ENCODE measurements at regions not wholly inside any gene's neighbourhood (a gene's known extent, or its start where the extent isn't known, plus 50 kb on each side); places are given as distances from the start of the nearest gene placed in this dataset.
A peak's percentile ranks its signal among the peaks of the same experiment; 100 is the strongest.

DNA sequence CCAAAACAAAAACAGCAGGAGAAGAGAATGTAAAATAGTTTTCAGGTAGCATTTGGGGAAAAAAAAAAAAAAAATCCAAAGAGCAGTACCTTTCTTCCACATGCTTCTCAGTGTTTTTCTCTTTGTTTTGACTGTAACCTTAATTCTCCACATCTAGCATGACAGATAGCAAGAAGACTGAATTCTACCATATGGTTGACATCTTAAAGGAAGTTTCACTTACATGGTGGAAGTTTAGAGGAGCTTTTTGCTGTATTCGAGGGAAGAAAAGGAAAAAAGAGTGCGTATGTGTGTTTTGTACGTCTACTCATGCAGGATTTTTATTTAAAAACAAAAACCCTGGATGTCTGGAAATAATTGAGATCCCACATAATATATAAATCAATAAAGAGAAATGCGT, 604.8 kb downstream of the CCDC171 start:
- no peak for DNase-seq (ENCODE audit: low read depth)

DNA sequence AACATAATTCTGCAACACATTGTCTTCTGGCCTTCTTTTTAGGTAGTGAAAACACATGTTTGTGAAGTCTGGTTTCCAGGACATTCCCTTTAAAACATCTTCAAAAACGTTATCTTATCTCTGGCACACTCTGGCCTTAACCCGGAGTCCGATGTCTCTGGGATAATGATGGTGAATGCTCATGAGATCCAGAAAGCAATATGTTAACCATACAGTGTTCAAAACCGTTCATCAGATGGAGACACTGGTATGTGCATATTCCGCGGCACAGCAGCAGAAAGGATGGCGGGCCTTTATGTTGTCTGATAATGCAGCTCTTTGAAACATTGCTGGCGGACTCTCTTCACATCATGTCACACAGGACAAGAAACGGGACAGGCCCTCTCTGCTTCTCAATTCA, 605.2 kb downstream of the CCDC171 start:
- DNase-seq (ENCODE audit: low read depth): no peak

DNA sequence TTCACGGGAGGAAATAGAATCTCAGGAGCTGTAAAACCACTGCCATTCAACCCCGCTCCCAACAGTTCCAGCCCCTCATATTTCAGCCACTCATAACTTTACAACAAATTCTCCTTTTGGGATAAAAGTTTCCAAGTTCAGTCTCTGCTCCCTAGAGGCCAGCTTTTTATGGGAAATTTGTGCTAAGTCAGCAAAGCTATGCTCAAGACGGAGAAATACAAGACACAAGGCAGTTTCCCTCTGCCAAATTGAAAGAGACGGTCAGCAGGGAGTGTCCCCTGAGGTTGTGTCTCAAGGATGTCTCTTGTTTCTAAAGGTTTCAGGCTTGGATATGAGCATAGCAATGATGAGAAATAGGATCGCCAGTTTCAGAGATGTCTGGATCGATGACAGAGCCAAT, 608.6 kb downstream of the CCDC171 start:
- no peak for DNase-seq (ENCODE audit: low read depth)

GRCh38 chr9:16170119-16170518, 617.3 kb downstream of the CCDC171 start:
- DNase-seq (ENCODE audit: low read depth): no peak

GRCh38 chr9:16171911-16172310, 619.1 kb downstream of the CCDC171 start:
- DNase-seq (ENCODE audit: low read depth): no peak

DNA sequence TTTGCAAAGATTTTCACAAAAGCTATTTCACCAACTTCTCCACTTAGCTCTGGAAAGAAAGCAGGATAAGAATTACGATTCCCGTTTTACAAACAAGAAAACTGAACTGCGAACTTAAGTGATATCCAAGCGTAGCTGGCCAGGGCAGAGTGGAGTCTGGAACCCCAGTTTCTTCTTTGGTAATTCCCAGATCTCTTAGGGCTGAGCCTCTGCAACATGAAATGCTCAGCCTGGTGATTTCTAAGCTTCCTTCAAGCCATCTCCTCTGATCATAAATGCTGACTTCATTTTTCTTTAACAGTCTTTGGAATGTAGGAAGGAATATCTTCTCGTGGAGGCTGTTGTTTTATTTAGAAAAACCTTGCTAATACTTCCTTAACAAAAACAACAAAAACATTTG, 620.0 kb downstream of the CCDC171 start:
- no peak for DNase-seq (ENCODE audit: low read depth)

GRCh38 chr9:16174915-16175314, 622.1 kb downstream of the CCDC171 start:
- no peak for DNase-seq (ENCODE audit: low read depth)

DNA sequence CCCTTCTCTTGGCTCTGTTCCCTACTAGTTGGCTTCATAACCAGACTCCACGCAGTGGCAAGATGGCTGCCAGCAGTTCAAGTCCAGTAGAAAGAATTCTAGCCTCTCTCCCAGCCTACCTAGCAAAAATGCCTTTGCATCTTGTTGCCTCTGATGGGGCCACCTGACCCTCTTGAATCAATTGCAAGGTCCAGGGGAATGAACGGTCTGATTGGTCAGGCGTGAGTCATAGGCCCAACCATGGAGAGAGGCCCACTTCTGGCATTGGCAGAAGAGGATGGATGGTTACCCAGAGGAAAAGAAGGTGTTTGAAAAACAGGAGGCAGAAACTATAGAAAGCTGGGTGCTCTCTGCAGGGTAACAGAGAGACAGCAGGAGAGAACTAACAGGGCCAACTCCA, 622.6 kb downstream of the CCDC171 start:
- DNase-seq (ENCODE audit: low read depth): no peak

DNA sequence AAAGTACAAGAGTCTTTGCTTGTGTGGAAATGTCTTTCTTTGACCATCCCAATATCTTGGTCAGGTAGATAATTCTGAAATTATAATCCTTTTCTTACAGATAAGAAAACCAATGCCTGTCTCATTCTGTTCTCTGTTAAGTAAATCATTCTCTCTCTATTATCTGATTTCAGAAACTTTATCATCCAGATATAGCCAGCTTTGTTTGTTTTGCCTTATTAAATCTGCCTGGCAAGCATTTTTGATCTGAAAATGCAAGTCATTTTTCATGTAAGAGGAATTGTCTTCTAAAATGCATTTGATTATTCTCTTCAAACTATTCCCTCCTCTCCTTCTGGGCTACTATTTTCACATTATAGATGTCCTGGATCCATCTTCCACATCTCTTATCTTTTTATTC, 625.5 kb downstream of the CCDC171 start:
- DNase-seq (ENCODE audit: low read depth): no peak

GRCh38 chr9:16179566-16179965, 626.7 kb downstream of the CCDC171 start:
- DNase-seq (ENCODE audit: low read depth): no peak

DNA sequence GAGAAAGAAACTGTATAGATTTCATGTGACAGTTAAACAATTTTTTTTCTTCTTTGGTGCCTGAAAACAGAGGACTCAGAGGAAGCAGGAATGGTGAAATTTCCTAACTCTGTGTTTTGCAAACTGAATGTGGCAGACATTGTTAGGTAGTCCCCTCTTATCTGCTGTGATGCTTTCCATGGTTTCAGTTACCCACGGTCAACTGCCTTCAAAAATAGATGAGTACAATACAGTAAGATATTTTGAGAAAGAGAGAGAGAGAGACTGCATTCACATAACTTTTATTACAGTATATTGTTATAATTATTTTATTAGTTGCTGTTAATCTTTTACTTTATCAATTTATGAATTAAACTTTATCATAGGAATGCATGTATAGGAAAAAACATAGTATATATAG, 627.2 kb downstream of the CCDC171 start:
- DNase-seq (ENCODE audit: low read depth): no peak

GRCh38 chr9:16180546-16180945, 627.7 kb downstream of the CCDC171 start:
- DNase-seq (ENCODE audit: low read depth): no peak

DNA sequence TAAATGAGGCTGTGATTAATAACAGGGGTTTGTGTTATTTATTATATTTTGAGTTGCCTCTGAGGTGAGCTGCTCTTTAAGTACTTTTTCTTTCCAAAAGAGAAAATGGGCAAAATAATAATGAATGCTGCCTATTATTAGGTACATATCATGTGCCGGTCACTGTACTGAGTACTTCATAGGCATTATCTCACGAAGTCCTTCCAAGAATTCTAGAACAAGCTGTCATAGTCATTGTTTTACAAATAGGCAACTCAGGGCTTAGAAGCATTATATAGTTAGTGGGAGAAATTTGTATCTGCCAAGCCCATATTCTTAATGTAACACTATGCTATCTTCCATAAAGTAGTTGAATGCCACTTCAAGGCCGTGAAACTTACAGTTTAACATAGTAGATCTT, 628.7 kb downstream of the CCDC171 start:
- DNase-seq (ENCODE audit: low read depth): no peak

DNA sequence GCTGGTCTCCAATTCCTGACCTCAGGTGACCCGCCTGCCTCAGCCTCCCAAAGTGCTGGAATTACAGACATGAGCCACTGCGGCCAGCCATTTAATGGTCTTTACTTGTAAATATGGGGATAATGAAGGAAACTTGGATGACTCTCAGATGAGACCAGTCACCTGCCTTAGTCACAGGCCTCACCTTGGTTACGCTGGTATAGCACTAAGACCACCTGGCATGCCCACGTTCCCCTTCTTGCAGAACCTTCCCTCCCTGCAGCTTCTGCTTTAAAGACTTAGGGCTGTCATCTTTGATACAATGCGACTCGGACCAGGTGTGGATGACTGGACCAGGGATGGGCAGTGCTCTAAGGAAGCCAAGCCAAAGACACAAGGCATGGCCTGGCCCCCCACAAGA, 629.9 kb downstream of the CCDC171 start:
- DNase-seq (ENCODE audit: low read depth): no peak

GRCh38 chr9:16184964-16185646, 632.3 kb downstream of the CCDC171 start:
- DNase-seq (ENCODE audit: low read depth): no peak

DNA sequence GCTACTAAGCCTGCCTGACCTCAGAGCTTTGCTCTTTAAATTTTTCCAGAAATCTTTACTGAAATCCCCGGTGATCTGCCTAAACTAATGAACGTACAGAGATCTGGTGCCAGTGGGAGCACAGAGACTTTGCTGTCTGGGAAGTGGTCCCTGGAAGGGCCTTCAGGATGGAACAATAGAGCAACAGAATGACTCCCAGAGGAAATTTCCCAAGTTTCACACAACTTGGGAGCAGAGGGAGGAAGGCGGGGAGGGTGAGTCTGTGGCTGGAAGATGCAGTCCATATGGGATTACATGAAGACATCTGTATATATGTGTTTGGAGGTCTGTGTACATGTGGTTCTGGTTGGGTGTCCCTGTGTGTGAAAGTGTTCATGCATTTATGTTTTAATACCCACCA, 638.3 kb downstream of the CCDC171 start:
- DNase-seq (ENCODE audit: low read depth): no peak

DNA sequence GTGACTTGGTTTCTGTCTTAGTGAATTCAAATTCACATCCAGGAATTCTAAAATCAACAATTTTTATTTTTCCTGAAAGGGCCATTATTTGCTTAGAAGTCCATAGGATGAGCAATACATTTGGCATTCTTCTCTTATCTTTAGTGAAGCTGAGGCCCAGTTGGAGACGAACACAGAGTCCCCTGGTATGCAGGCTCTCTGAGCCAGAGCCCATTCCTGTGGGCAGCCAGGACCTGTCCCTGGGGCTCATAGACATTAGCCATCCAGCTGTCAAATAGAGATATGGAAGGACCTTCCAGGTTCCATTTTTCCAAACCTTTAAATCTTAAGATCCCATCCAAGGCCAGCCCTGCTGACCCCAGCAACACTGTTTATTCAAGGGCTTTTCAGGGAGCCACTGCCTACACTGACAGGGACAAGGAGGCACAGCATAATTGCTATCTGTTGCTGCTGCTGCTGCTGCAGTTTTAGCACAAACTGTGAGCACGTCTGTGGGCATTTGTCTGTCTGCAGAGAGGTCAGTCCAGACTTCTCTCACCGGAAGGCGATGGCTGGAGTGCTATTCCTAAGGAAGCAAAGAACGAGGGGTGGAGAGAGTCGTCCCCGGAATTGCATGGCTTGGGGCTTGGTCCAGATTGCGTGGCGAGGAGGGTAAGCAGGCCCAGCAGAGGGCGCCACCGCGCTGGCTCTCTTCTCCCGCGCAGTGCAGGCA, 639.0 kb downstream of the CCDC171 start:
- DNase-seq (ENCODE audit: low read depth): peak; percentile 57

DNA sequence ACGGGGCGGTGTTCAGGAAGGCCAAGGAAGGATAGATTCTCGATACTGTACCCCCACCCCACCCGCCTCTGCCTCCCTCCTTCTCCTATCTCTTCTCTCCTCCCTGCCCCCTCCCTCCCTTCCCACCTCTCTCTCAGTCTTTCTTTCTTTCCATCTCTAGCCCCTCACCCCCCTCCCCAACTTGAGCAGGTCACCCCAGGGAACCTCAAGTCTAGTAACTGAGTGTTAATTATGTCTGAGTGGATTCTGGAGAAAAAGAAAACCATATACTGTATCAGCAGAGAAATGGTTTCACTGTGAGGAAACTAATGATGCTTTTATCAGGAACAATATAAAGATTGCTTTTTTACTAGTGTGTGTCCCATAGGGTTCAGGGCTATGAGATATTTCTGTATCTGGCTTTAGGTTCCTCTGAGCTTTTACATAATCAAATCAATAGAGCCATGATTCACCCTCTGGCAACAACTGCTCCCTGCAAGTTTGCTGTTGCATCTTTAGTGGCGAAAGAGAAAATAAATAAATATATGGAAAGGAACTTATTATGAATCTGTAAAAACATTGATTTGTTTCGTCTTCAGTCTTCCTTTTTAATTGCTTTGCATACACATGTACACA, 639.7 kb downstream of the CCDC171 start:
- peak; percentile 25 for DNase-seq (ENCODE audit: low read depth)

- DNase-seq (ENCODE audit: low read depth): no peak
Measured at GRCh38 chr9:16193066-16193465, 640.2 kb downstream of the CCDC171 start.

DNA sequence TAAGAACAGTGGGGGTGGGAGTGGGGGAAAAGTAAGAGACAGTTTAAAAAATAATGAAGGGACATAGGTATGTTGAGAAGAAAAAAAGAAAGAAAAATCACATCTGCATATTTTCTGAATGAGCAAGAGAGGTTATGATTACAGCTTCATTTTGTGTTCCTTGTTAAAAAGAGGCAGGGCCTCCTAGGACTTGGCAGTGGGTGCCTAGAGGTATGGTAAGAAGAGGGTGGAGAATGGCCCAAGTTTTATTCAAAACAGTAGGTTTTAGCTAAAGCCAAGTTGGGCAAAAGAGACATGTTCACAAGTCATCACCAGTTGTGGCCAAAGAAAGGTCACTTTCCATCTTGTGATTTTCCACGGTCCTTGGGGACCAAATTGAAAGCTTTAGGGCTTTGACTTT, 643.4 kb downstream of the CCDC171 start:
- peak; percentile 27 for DNase-seq (ENCODE audit: low read depth)

- peak; percentile 60 for DNase-seq (ENCODE audit: low read depth)
Measured at GRCh38 chr9:16197578-16198370, 644.9 kb downstream of the CCDC171 start.

DNA sequence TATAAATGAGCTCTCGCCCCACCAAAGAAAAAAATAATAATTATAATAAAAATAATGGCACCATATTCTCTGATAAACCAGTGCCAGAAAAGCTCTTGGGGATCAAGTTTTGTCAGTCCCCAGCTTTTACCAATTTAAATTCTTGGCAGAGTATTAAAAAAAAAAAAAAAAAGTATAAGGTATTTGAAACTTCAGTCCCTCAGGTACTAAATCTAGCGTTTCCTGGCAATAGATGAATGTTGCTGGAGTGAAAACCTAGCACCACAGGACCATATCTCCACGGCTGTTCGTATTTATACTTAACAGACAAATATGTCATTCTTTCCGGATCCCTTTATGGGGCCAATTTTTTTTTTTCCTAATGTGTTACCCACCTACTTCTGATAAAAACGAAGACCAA, 646.2 kb downstream of the CCDC171 start:
- no peak for DNase-seq (ENCODE audit: low read depth)

GRCh38 chr9:16202221-16202620, 649.4 kb downstream of the CCDC171 start:
- no peak for DNase-seq (ENCODE audit: low read depth)
